DND-41 (cell line): ENCODE measurements at regions not wholly inside any gene's neighbourhood (a gene's known extent, or its start where the extent isn't known, plus 50 kb on each side); places are given as distances from the start of the nearest gene placed in this dataset.

Experiments used
- ATAC-seq: fragments of 200-7000 bp; cut with Tn5 transposase; 3 replicates; pipeline ENCODE4 v1.9.1; 2021; ENCODE audit warnings: low read depth; ENCODE audit not compliant: insufficient read depth
- DNase-seq: peaks from one replicate; pipeline ENCODE4 v3.0.0-alpha.2; 2020
- H2AFZ ChIP-seq: 2 replicates; pipeline ENCODE4 v1.6.0; 2012; ENCODE audit warnings: low read depth, low read length
- H3K27ac ChIP-seq: 2 replicates; pipeline ENCODE4 v1.5.1; 2012; ENCODE audit warnings: low read length, inconsistent platforms
- H3K27me3 ChIP-seq: fragments of 200-600 bp; sonication (generic); 2 replicates; pipeline ENCODE4 v1.6.0; 2012; ENCODE audit warnings: low read length, mild to moderate bottlenecking, inconsistent platforms; ENCODE audit not compliant: insufficient read depth, poor library complexity
- H3K36me3 ChIP-seq: 2 replicates; pipeline ENCODE4 v1.5.1; 2012; ENCODE audit warnings: low read length, inconsistent platforms; ENCODE audit not compliant: insufficient read depth
- H3K4me1 ChIP-seq: 2 replicates; pipeline ENCODE4 v1.5.1; 2012; ENCODE audit warnings: mild to moderate bottlenecking, low read length; ENCODE audit not compliant: insufficient read depth
- H3K4me2 ChIP-seq: 2 replicates; pipeline ENCODE4 v1.6.0; 2012; ENCODE audit warnings: mild to moderate bottlenecking, moderate library complexity, low read length, inconsistent platforms; ENCODE audit not compliant: insufficient read depth
- H3K4me3 ChIP-seq, 2 experiments: fragments of 200-600 bp in 1 of 2; shearing (Covaris generic) in 1 of 2; 2 replicates each; pipeline ENCODE4 v1.5.1; 2012 to 2016; ENCODE audit warnings: inconsistent platforms in 2 of 2, low read length in 2 of 2, mild to moderate bottlenecking in 2 of 2, low read depth in 1 of 2, moderate library complexity in 1 of 2
- H3K79me2 ChIP-seq: 2 replicates; pipeline ENCODE4 v1.6.0; 2012; ENCODE audit warnings: low read length, inconsistent platforms; ENCODE audit not compliant: insufficient read depth
- H3K9ac ChIP-seq: 2 replicates; pipeline ENCODE4 v1.6.0; 2012; ENCODE audit warnings: low read depth, mild to moderate bottlenecking, inconsistent platforms, low read length, moderate library complexity
- H3K9me3 ChIP-seq: 2 replicates; pipeline ENCODE4 v1.5.1; 2012; ENCODE audit warnings: low read length, moderate library complexity, mild to moderate bottlenecking, inconsistent platforms; ENCODE audit not compliant: insufficient read depth, severe bottlenecking
- H4K20me1 ChIP-seq: 2 replicates; pipeline ENCODE4 v1.6.0; 2012; ENCODE audit warnings: low read length; ENCODE audit not compliant: insufficient read depth
- EZH2 ChIP-seq: IDR thresholded peaks from 3 replicates; pipeline ENCODE4 v1.6.1; 2012; ENCODE audit warnings: borderline replicate concordance, low read depth, mild to moderate bottlenecking, moderate library complexity, low read length, inconsistent platforms; ENCODE audit not compliant: severe bottlenecking
- TF ChIP-seq, protein P1 (sequence below): IDR thresholded peaks from 2 replicates; pipeline ENCODE4 v1.5.1; 2012; ENCODE audit warnings: borderline replicate concordance, low read length, moderate library complexity, mild to moderate bottlenecking; ENCODE audit not compliant: poor library complexity, severe bottlenecking; ENCODE audit errors: extremely low read depth

DNA sequence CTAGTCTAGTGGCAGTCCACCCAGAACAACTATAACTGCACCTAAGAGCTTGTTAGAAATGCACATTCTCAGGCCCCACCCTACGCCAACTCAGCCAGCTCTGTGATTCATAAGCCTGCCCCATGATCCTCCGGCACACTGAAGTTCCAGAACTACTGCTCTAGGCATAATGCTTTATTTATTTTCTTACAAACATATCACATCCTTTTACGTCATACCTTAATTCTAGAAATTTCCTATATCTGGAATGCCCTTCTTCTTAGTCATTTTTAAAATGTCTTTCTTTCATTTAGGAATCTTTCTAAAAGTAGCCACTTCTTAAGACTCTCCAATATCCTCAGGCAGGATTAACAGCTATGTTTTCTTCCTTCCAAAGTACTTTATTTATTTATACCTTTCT is 480.1 kb downstream of the INHBA start:
- Histone ChIP-seq H3K36me3 (no peaks in the 10 kb centered on the region), H4K20me1 (no peaks in the 10 kb centered on the region), H3K27me3 (peaks cover 2% of the 10 kb centered on the region), H3K4me3 (no peak overlapping the region), H3K4me2 (no peak overlapping the region), H3K79me2 (no peaks in the 10 kb centered on the region), H3K9me3 (no peaks in the 10 kb centered on the region), H2AFZ (no peak overlapping the region), H3K4me1 (no peaks in the 10 kb centered on the region), H3K27ac (no peak overlapping the region), H3K9ac (no peak overlapping the region)
- TF ChIP-seq EZH2 = no peak
- TF ChIP-seq, protein P1, sequence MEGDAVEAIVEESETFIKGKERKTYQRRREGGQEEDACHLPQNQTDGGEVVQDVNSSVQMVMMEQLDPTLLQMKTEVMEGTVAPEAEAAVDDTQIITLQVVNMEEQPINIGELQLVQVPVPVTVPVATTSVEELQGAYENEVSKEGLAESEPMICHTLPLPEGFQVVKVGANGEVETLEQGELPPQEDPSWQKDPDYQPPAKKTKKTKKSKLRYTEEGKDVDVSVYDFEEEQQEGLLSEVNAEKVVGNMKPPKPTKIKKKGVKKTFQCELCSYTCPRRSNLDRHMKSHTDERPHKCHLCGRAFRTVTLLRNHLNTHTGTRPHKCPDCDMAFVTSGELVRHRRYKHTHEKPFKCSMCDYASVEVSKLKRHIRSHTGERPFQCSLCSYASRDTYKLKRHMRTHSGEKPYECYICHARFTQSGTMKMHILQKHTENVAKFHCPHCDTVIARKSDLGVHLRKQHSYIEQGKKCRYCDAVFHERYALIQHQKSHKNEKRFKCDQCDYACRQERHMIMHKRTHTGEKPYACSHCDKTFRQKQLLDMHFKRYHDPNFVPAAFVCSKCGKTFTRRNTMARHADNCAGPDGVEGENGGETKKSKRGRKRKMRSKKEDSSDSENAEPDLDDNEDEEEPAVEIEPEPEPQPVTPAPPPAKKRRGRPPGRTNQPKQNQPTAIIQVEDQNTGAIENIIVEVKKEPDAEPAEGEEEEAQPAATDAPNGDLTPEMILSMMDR = no peak
- ATAC-seq (no peak), DNase-seq (no peak)

DNA sequence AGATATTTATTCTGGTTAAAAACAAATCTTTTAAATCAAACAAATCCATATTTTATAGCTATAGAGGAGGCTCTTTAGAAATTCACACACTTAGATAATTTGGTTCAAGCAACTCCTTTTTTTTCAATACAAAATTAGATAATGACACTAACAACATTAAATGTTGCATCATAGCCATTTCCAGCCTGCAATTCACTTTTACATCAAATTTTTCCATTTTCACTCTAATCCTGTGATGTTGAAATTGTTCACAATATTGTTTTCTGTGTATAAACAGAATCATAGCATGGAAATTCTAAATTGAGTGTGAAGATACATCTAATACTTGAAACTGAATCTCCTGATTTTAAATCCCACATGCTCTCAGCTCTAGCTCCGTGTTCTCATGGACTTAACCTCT is 482.6 kb downstream of the INHBA start:
- H4K20me1 ChIP-seq = no peaks in the 10 kb centered on the region
- no peak for TF ChIP-seq EZH2
- TF ChIP-seq, protein P1 = no peak
- H3K27ac ChIP-seq = no peak overlapping the region
- H3K36me3 ChIP-seq = no peaks in the 10 kb centered on the region
- H3K79me2 ChIP-seq = no peaks in the 10 kb centered on the region
- ATAC-seq (no peak), DNase-seq (no peak)
- no peak overlapping the region for H2AFZ ChIP-seq
- H3K9me3 ChIP-seq = no peaks in the 10 kb centered on the region
- H3K4me2 ChIP-seq = no peak overlapping the region
- no peak overlapping the region for H3K9ac ChIP-seq
- no peak overlapping the region for H3K4me3 ChIP-seq
- no peaks in the 10 kb centered on the region for H3K4me1 ChIP-seq
- H3K27me3 ChIP-seq = peaks cover under 1% of the 10 kb centered on the region

DNA sequence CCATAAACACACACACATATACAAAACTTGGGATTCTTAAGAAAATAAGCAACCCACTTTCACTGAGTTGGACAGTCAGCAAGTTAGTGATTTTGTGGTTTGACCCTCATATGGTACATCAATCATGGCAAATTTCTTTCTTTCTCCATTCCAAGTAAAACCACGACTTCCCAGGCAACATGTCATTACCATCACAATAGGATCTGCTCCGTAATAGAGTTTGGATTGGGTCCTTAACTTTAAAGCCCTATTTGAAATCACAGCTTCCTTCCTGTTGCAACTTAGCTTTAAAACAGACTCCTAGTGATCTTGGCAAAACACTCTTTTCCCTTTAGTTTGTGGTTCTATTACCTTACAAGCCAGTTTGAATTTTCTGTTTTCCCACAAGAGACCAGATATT is 483.6 kb downstream of the INHBA start:
- H3K4me1 ChIP-seq = no peaks in the 10 kb centered on the region
- no peaks in the 10 kb centered on the region for H4K20me1 ChIP-seq
- H3K9ac ChIP-seq = no peak overlapping the region
- H3K79me2 ChIP-seq = no peaks in the 10 kb centered on the region
- ATAC-seq = no peak
- H3K9me3 ChIP-seq = no peaks in the 10 kb centered on the region
- no peak for TF ChIP-seq EZH2
- TF ChIP-seq, protein P1 = no peak
- no peak overlapping the region for H3K4me2 ChIP-seq
- H3K4me3 ChIP-seq = no peak overlapping the region
- H3K36me3 ChIP-seq = no peaks in the 10 kb centered on the region
- H3K27ac ChIP-seq = no peak overlapping the region
- DNase-seq = no peak
- H2AFZ ChIP-seq = no peak overlapping the region
- no peaks in the 10 kb centered on the region for H3K27me3 ChIP-seq

DNA sequence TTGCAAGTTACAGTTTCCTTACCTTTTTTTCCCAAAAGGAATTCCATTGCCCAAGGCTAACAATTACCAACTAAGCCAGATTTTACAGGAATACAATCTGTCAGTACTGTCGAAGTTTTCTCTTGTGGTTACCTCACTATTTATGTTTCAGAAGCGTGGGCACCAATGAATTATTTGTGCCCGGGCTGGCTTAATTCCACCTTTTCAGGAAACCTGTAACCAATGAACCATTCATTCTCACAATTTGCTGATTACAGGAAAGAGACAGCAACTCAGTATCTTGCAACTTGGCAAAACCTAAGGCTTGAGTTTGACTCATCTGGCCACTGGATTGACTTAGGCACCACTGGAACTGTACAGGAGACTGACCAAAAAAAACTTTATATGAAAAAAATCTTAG is 485.6 kb downstream of the INHBA start:
- Histone ChIP-seq H3K4me2 (no peak overlapping the region), H4K20me1 (no peaks in the 10 kb centered on the region), H3K9me3 (no peaks in the 10 kb centered on the region), H3K79me2 (no peaks in the 10 kb centered on the region), H3K36me3 (no peaks in the 10 kb centered on the region), H2AFZ (no peak overlapping the region), H3K4me1 (no peaks in the 10 kb centered on the region), H3K9ac (no peak overlapping the region), H3K4me3 (no peak overlapping the region), H3K27ac (no peak overlapping the region), H3K27me3 (no peaks in the 10 kb centered on the region)
- ATAC-seq = no peak
- no peak for DNase-seq
- TF ChIP-seq, protein P1 = no peak
- no peak for TF ChIP-seq EZH2
